DND-41 (cell line): ENCODE measurements at regions not wholly inside any gene's neighbourhood (a gene's known extent, or its start where the extent isn't known, plus 50 kb on each side); places are given as distances from the start of the nearest gene placed in this dataset.

ENCODE experiments used
- ATAC-seq: fragments of 200-7000 bp; cut with Tn5 transposase; 3 replicates; pipeline ENCODE4 v1.9.1; 2021; ENCODE audit warnings: low read depth; ENCODE audit not compliant: insufficient read depth
- DNase-seq: peaks from one replicate; pipeline ENCODE4 v3.0.0-alpha.2; 2020
- H2AFZ ChIP-seq: 2 replicates; pipeline ENCODE4 v1.6.0; 2012; ENCODE audit warnings: low read depth, low read length
- H3K27ac ChIP-seq: 2 replicates; pipeline ENCODE4 v1.5.1; 2012; ENCODE audit warnings: low read length, inconsistent platforms
- H3K27me3 ChIP-seq: fragments of 200-600 bp; sonication (generic); 2 replicates; pipeline ENCODE4 v1.6.0; 2012; ENCODE audit warnings: low read length, mild to moderate bottlenecking, inconsistent platforms; ENCODE audit not compliant: insufficient read depth, poor library complexity
- H3K36me3 ChIP-seq: 2 replicates; pipeline ENCODE4 v1.5.1; 2012; ENCODE audit warnings: low read length, inconsistent platforms; ENCODE audit not compliant: insufficient read depth
- H3K4me1 ChIP-seq: 2 replicates; pipeline ENCODE4 v1.5.1; 2012; ENCODE audit warnings: mild to moderate bottlenecking, low read length; ENCODE audit not compliant: insufficient read depth
- H3K4me2 ChIP-seq: 2 replicates; pipeline ENCODE4 v1.6.0; 2012; ENCODE audit warnings: mild to moderate bottlenecking, moderate library complexity, low read length, inconsistent platforms; ENCODE audit not compliant: insufficient read depth
- H3K4me3 ChIP-seq, 2 experiments: fragments of 200-600 bp in 1 of 2; shearing (Covaris generic) in 1 of 2; 2 replicates each; pipeline ENCODE4 v1.5.1; 2012 to 2016; ENCODE audit warnings: inconsistent platforms in 2 of 2, low read length in 2 of 2, mild to moderate bottlenecking in 2 of 2, low read depth in 1 of 2, moderate library complexity in 1 of 2
- H3K79me2 ChIP-seq: 2 replicates; pipeline ENCODE4 v1.6.0; 2012; ENCODE audit warnings: low read length, inconsistent platforms; ENCODE audit not compliant: insufficient read depth
- H3K9ac ChIP-seq: 2 replicates; pipeline ENCODE4 v1.6.0; 2012; ENCODE audit warnings: low read depth, mild to moderate bottlenecking, inconsistent platforms, low read length, moderate library complexity
- H3K9me3 ChIP-seq: 2 replicates; pipeline ENCODE4 v1.5.1; 2012; ENCODE audit warnings: low read length, moderate library complexity, mild to moderate bottlenecking, inconsistent platforms; ENCODE audit not compliant: insufficient read depth, severe bottlenecking
- H4K20me1 ChIP-seq: 2 replicates; pipeline ENCODE4 v1.6.0; 2012; ENCODE audit warnings: low read length; ENCODE audit not compliant: insufficient read depth
- EZH2 ChIP-seq: IDR thresholded peaks from 3 replicates; pipeline ENCODE4 v1.6.1; 2012; ENCODE audit warnings: borderline replicate concordance, low read depth, mild to moderate bottlenecking, moderate library complexity, low read length, inconsistent platforms; ENCODE audit not compliant: severe bottlenecking
- TF ChIP-seq, protein P1 (sequence below): IDR thresholded peaks from 2 replicates; pipeline ENCODE4 v1.5.1; 2012; ENCODE audit warnings: borderline replicate concordance, low read length, moderate library complexity, mild to moderate bottlenecking; ENCODE audit not compliant: poor library complexity, severe bottlenecking; ENCODE audit errors: extremely low read depth

DNA sequence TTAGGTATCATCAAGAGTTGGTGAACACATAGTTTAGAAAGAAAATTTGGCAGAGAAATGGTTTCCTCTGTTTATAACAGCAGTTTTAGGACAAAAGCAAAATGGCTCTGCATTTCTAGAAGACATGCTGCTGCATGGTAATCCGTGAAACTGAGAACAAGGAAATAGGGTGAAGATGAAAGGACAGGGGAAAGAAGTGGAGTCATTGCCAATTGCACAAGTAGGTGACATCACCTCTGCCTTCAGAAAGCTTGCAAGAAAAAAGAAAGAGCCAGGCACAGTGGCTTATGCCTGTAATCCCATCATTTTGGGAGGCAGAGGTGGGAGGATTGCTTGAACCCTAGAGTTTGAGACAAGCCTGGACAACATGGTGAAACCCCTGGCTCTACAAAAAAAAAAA lies 217.6 kb downstream of the LMX1A start:
- no peaks in the 10 kb centered on the region for H3K4me1 ChIP-seq
- no peaks in the 10 kb centered on the region for H4K20me1 ChIP-seq
- TF ChIP-seq EZH2: no peak
- TF ChIP-seq, protein P1, sequence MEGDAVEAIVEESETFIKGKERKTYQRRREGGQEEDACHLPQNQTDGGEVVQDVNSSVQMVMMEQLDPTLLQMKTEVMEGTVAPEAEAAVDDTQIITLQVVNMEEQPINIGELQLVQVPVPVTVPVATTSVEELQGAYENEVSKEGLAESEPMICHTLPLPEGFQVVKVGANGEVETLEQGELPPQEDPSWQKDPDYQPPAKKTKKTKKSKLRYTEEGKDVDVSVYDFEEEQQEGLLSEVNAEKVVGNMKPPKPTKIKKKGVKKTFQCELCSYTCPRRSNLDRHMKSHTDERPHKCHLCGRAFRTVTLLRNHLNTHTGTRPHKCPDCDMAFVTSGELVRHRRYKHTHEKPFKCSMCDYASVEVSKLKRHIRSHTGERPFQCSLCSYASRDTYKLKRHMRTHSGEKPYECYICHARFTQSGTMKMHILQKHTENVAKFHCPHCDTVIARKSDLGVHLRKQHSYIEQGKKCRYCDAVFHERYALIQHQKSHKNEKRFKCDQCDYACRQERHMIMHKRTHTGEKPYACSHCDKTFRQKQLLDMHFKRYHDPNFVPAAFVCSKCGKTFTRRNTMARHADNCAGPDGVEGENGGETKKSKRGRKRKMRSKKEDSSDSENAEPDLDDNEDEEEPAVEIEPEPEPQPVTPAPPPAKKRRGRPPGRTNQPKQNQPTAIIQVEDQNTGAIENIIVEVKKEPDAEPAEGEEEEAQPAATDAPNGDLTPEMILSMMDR: no peak
- ATAC-seq: no peak
- peaks cover 19% of the 10 kb centered on the region for H3K27me3 ChIP-seq
- H3K9ac ChIP-seq: no peak overlapping the region
- H3K36me3 ChIP-seq: no peaks in the 10 kb centered on the region
- no peak overlapping the region for H3K4me3 ChIP-seq
- no peak overlapping the region for H2AFZ ChIP-seq
- H3K27ac ChIP-seq: no peak overlapping the region
- no peaks in the 10 kb centered on the region for H3K9me3 ChIP-seq
- H3K79me2 ChIP-seq: no peaks in the 10 kb centered on the region
- DNase-seq: no peak
- no peak overlapping the region for H3K4me2 ChIP-seq

DNA sequence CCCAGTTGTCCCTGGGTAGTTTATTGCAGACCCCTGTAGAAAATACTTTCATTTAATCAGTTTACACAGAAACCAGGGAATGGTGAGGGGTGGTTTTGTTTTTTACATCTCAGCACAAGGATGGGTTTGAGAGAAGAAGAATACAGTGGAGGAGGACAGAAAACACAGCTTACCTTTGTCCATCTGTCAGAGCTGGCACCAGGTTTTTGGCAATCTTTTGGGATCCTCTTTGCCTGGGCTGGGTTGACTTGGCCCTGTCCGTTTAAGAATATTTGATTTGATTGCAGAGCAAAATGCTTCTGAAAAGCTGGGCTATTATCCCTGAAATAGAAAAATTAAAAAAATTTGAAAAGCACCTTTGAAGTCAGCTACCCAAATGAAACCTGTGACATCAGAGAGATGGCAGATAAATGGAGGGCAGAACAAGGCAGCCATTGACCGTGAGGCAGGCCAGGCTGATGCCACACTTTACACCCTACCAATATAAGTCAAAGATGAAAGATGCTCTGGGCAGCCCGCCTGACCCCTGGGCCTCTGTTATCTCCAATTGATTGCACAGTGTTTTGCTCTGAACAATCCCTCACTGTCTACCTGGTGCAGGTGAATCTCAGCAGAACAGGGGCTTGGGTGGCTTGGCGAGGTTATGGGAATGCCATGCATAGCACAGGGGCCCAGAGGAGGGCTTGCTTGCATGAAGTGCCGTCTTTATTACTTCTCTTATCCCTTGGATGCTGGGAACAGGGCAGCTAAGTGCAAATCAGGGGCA lies 218.8 kb downstream of the LMX1A start:
- Histone ChIP-seq H3K4me2 (no peak overlapping the region), H3K79me2 (no peaks in the 10 kb centered on the region), H4K20me1 (no peaks in the 10 kb centered on the region), H3K4me3 (no peak overlapping the region), H2AFZ (no peak overlapping the region), H3K27me3 (peaks cover 20% of the 10 kb centered on the region), H3K27ac (no peak overlapping the region), H3K4me1 (no peaks in the 10 kb centered on the region), H3K9ac (no peak overlapping the region), H3K36me3 (no peaks in the 10 kb centered on the region), H3K9me3 (no peaks in the 10 kb centered on the region)
- TF ChIP-seq, protein P1: no peak
- ATAC-seq (no peak), DNase-seq (no peak)

DNA sequence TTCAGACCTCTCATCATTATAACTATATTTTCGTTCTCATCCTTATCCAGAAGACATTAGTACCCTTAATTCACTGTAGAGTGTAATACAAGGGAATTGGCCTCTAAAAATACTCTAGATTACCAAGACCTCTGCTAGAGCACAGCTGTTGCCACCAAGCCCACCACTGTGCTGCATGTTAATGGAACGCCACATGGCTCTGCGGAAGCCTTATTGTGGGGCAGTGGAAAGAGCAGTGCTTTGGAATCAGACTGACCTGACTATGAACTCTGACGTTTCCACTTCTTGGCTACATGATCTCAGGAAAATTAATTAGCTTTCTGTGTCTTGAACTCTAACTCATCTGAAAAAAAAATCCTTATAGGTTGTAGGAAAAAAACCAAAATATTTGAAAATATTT lies 222.1 kb downstream of the LMX1A start:
- peaks cover 22% of the 10 kb centered on the region for H3K27me3 ChIP-seq
- no peak overlapping the region for H3K4me2 ChIP-seq
- no peak overlapping the region for H3K9ac ChIP-seq
- DNase-seq (no peak), ATAC-seq (no peak)
- H2AFZ ChIP-seq: no peak overlapping the region
- no peak overlapping the region for H3K4me3 ChIP-seq
- no peak overlapping the region for H3K27ac ChIP-seq
- H3K79me2 ChIP-seq: no peaks in the 10 kb centered on the region
- no peaks in the 10 kb centered on the region for H3K36me3 ChIP-seq
- no peaks in the 10 kb centered on the region for H4K20me1 ChIP-seq
- H3K4me1 ChIP-seq: no peaks in the 10 kb centered on the region
- TF ChIP-seq, protein P1: no peak
- no peak for TF ChIP-seq EZH2
- H3K9me3 ChIP-seq: no peaks in the 10 kb centered on the region
